MV-4-11 (cell line): ENCODE measurements at regions not wholly inside any gene's neighbourhood (a gene's known extent, or its start where the extent isn't known, plus 50 kb on each side); places are given as distances from the start of the nearest gene placed in this dataset.
"Not testable (repeated sequence)": the region's sequence is repeated elsewhere in the genome, so short reads cannot be mapped to it uniquely, and the experiment has no call there.

Experiments used
- DNase-seq: peaks from one replicate; lab custom pipeline; 2025; lab: John Stamatoyannopoulos, UW

DNA sequence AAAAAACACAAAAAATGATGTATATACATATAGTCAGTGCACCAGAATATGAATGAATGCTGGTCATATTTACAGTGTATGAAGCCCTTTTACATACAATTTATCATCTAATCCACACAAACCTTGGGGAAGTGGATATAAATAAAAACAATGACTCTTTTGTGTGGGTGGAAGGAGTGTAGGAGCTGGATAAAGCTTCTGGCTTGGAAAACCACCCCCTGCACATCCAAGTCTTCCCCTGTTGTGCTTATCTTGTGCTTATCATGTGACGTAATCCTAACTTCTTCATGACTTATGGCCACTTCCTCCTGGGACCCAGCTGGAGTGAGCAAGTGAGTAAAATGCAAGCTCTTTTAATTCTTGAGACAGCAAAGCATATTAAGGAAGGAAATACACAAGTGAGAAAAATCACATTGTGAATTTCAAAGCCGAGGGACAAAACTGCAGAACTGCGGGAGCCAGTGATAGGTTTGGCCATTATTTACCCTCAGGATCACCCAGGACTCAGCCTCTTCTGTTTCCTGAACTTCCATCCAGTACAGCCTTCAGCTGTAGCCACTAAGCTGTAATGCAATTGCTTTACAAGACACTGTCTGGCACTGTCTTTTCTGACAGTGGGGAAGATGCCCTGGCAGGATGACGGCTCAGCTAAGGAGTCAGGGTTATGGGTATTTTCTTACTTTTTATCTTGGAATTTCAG is 104.0 kb upstream of the PPM1J start:
- peak; percentile 91 for DNase-seq

- DNase-seq = no peak
These were observed 102.6 kb upstream of the PPM1J start for GRCh38 chr1:112817555-112818373.

DNA sequence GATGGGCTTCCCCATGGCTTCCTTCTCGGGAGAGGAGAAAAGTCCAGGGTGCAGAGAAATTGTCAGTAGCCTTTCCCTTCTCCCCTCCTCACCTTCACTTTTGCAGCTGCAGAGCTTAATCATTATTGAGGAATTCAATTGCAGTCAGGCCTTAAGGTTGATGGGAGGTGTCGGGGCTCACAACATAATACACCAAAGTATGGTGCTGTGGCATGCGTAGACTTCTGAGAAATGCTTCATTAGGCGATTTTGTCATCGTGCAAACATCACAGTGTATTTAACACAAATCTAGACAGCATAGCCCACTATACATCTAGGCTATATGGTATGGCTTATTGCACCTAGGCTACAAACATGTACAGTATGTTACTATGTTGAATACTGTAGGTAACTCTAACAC is 100.2 kb upstream of the PPM1J start:
- DNase-seq = no peak

DNA sequence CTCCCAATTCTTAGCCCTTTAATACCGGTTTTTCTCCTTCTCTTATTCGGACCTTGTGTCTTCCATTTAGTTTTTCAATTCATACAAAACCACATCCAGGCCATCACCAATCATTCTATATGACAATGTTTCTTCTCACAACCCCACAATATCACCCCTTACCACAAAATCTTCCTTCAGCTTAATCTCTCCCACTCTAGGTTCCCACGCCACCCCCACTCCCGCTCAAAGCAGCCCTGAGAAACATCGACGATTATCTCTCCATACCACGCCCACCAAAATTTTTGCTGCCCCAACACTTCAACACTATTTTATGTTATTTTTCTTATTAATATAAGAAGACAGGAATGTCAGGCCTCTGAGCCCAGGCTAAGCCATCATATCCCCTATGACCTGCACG is 99.5 kb upstream of the PPM1J start:
- not testable (repeated sequence) for DNase-seq

DNA sequence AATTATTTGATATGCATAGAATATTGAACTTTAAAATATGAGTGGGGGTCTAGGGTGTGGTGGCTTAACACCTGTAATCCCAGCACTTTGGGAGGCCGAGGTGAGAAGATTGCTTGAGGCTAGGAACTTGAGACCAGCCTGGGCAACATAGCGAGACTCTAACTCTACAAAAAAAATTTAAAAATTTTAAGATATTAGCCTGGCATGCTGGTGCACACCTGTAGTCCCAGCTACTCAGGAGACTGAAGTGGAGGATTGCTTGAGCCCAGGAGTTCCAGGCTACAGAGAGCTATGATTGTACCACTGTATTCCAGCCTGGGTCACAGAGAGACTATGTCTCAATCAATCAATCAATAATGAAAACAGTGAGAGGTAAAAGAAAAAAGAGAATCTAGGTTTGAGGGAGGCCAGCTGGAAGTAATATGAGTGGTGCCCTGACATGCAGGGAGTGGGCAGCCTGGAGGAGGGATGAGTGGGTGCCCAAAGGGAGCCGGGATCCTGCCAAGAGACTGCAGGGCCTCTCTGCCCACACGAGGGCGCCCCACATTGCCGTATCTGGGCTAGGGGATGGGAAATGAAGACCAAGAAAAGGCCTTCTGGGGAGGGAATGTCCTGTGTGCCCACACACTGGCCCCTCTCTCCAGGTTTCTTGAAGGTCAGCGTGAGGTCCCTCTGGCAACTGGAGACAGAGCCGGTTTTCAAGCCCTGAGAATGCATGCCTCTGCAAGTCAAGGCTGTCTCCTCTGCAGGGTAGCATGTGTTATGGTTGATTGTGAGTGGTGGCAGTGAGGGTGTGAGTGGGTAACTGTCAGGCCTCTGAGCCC is 93.9 kb upstream of the PPM1J start:
- DNase-seq = peak; percentile 56

DNA sequence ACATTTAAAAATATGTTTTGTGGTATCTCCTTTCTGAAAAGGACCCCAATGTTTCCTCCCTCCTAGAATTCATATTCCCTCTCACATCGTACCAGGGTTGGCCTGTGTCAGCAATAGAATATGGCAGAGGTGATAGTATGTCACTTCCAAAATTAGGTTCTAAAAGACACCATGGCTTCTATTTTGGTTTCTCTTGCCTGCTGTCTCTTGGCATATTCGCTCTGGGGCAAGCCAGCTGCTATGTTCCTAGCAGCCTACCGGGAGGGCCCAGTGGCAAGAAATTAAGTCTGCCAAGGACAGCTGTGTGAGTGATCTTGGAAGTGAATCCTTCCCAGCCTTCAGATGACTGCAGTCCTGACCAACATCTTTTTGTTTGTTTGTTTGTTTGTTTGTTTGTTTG is 92.9 kb upstream of the PPM1J start:
- no peak for DNase-seq

GRCh38 chr1:112807117-112807516 is 92.0 kb upstream of the PPM1J start:
- no peak for DNase-seq

- DNase-seq = no peak
These were observed 91.0 kb upstream of the PPM1J start for GRCh38 chr1:112806090-112806642.

GRCh38 chr1:112805155-112805853 is 90.2 kb upstream of the PPM1J start:
- DNase-seq = no peak

DNA sequence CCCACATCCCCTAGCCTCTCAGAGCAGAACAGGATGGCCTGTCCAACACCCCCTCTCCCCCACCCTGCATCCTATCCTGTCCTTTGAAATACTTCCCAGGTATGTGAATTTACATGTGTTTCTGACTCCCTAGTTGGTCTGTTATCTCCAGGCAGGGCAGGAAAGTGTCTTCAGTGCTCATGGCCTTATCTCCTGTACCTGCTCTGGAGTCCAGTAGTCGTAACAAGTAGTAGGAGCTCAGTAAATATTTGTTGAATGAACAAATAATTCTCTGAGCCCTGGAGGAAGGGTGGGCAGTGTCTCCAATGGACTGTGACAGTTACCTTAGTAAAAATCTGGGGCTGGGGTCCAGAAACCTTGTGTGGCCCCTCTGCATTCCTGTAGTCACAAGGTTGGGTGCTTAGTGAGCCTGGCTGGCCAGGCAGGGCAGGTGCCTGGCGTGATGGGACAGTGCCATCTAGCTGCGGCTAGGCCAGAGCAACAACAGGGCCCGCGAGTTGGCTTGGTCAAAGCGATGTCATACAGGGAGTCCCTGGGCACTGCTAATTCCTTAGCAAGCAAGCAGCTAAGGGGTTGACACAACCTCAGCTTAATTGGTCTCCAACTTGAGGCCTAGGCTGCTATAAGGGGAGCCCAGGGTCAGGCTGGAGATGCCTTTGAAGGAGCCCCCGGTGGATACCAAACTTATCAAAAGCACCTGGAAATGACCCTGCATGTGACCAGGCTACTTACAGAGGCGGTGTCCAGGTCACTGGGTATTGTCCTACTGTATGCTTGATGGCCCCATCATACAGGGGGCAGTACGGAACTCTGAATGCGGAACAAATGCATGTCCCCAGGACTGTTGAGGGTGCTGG is 89.0 kb upstream of the PPM1J start:
- peak; percentile 43 for DNase-seq

- DNase-seq = no peak
These were observed 85.2 kb upstream of the PPM1J start for GRCh38 chr1:112800289-112800688.

- DNase-seq = no peak
These were observed 83.2 kb upstream of the PPM1J start for GRCh38 chr1:112798292-112798691.

DNA sequence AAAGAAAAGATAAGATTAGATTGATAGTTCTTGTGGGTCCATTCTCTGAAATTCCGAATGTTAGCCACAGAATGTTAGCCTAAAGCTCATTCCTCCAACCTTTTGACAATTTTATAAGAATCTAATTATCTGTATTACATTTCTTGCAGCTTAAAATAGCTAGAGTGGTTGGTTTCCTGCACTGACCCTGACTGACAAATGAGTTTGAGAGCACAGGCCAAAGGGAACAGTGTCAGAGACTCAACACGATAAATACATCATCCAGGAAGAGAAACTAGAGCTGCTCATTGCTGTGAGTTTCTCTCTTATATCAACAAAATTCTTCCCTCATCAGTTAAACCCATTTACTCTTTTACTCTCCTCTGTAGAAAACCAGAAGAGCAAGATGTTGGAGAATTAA is 82.1 kb upstream of the PPM1J start:
- DNase-seq = no peak

- DNase-seq = peak; percentile 29
These were observed 79.6 kb upstream of the PPM1J start for GRCh38 chr1:112794654-112795239.

DNA sequence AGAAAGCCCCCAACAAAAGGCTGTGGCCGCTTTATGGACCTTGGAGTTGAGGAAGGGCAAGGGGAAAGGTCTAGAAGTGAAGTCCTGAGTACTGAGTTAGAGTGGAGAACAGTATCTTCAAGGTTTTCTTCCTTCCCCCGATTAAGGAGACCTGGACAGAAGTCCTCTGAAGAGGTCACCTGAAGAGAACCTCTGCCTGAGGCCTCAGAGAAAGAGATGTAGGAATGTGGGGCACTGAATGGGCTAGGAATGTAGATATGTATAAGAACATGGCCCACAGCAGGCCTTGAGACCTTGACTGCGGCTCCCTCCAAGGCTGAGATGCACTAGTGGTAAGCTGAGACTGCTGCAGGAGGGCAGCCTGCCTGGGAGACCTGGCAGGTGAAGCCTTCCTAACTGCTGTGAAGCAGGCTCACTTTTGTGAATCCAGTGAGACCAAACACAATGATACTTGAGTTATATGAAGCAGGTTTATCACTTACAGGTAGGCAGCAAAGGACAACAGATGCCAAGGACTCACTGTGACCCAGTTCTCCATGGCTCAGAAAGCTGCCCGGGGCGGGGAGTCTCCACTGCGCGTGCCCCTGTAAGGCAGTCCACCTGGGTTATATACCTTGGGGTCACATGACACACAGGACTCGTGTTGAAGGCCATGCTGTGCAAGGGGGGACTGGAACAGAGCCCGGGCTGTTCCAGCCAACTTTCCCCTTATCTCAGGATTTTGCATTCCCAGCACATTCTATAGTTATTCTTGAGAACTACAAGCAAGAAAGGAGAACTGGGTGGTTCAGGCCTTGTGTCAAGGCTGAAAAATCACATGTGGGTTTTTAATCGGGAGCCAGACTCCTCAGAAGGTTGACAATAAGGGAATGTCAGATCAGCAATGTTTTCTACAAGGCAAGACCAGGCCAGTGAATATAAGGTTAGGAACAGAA is 78.8 kb upstream of the PPM1J start:
- no peak for DNase-seq

- DNase-seq = no peak
These were observed 76.6 kb upstream of the PPM1J start for GRCh38 chr1:112791723-112792104.

GRCh38 chr1:112790920-112791722 is 76.0 kb upstream of the PPM1J start:
- DNase-seq = no peak

GRCh38 chr1:112788561-112788960 is 73.4 kb upstream of the PPM1J start:
- DNase-seq = no peak
